Adrenal gland (tissue), 5 donors: ENCODE measurements at regions not wholly inside any gene's neighbourhood (a gene's known extent, or its start where the extent isn't known, plus 50 kb on each side); places are given as distances from the start of the nearest gene placed in this dataset.

Source experiments
- POLR2A ChIP-seq, 2 donors: fragments of 450-650 bp; IDR thresholded peaks; one replicate each; pipeline ENCODE4 v1.6.1; 2017; ENCODE audit warnings: antibody characterized with exemption in 2 of 2, mild to moderate bottlenecking in 2 of 2, moderate library complexity in 1 of 2
- TF ChIP-seq, protein P1 (sequence below), 6 experiments: fragments of 450-650 bp in 4 of 6; fragments of 200-600 bp in 2 of 6; sonication (generic) in 1 of 6; IDR thresholded peaks; 1 replicate in 5 of 6; 2 replicates in 1 of 6; pipeline versions ENCODE4 v1.5.1 to v1.8.0; 2016 to 2021; ENCODE audit warnings: antibody characterized with exemption in 6 of 6, mild to moderate bottlenecking in 2 of 6, moderate library complexity in 1 of 6
- donor health status: DM: no; HTN: no; CAD: no.

DNA sequence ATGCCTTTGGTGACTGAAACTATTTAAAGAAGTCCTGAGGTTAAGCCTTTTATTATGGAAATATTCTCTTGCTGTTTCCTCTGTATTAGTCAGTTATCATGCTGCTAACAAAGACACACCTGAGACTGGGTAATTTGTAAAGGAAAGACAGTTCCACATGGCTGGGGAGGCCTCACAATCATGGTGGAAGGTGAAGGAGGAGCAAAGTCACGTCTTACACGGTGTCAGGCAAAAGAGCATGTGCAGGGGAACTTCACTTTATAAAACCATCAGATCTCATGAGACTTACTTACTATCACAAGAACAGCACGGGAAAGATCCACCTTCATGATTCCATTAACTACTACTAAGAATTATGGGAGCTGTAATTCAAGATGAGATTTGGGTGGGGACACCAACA is 121.2 kb upstream of the GPR26 start:
- no peak for TF ChIP-seq POLR2A (IDR thresholded peaks at IDR 0.05)
- TF ChIP-seq, protein P1, sequence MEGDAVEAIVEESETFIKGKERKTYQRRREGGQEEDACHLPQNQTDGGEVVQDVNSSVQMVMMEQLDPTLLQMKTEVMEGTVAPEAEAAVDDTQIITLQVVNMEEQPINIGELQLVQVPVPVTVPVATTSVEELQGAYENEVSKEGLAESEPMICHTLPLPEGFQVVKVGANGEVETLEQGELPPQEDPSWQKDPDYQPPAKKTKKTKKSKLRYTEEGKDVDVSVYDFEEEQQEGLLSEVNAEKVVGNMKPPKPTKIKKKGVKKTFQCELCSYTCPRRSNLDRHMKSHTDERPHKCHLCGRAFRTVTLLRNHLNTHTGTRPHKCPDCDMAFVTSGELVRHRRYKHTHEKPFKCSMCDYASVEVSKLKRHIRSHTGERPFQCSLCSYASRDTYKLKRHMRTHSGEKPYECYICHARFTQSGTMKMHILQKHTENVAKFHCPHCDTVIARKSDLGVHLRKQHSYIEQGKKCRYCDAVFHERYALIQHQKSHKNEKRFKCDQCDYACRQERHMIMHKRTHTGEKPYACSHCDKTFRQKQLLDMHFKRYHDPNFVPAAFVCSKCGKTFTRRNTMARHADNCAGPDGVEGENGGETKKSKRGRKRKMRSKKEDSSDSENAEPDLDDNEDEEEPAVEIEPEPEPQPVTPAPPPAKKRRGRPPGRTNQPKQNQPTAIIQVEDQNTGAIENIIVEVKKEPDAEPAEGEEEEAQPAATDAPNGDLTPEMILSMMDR (IDR thresholded peaks at IDR 0.05), result no peak
